ENCODE measurements at regions not wholly inside any gene's neighbourhood (a gene's known extent, or its start where the extent isn't known, plus 50 kb on each side); places are given as distances from the start of the nearest gene placed in this dataset.

DNA sequence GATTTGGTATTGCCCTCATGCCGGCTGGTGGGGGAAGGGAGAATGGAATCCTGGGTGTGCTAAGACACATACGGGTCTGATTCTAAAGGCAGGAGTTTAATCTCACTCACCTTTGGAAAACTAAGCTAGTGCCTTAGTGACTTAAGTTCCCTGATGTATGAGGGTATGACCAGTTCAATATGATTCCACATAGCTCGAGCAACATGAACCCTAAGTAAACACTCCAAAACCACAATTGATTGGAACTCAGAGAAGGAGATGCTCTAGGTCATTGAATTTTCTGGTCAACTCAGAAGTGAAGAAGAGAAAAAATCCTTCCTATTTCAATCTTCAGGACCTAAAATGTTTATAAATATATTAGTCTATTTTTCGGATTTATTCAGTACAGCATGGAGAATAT, 420.1 kb upstream of the INTU start:
- H3K9me3 ChIP-seq (ENCODE audit: control insufficient read depth, insufficient read depth, low read length): no peaks in the 10 kb centered on the region
- no peaks in the 10 kb centered on the region for H4K20me1 ChIP-seq (ENCODE audit: control insufficient read depth, insufficient read depth, low read depth, low read length)
- no peaks in the 10 kb centered on the region for H3K36me3 ChIP-seq (ENCODE audit: control insufficient read depth, low read length)
- H3F3A ChIP-seq (ENCODE audit: control insufficient read depth, insufficient read depth): no peaks in the 10 kb centered on the region
- H3K4me3 ChIP-seq (ENCODE audit: low read length): no peak overlapping the region
- H3K9me2 ChIP-seq (replicated peaks; ENCODE audit: control insufficient read depth, low read length): no peaks in the 10 kb centered on the region
- TF ChIP-seq, protein P1, sequence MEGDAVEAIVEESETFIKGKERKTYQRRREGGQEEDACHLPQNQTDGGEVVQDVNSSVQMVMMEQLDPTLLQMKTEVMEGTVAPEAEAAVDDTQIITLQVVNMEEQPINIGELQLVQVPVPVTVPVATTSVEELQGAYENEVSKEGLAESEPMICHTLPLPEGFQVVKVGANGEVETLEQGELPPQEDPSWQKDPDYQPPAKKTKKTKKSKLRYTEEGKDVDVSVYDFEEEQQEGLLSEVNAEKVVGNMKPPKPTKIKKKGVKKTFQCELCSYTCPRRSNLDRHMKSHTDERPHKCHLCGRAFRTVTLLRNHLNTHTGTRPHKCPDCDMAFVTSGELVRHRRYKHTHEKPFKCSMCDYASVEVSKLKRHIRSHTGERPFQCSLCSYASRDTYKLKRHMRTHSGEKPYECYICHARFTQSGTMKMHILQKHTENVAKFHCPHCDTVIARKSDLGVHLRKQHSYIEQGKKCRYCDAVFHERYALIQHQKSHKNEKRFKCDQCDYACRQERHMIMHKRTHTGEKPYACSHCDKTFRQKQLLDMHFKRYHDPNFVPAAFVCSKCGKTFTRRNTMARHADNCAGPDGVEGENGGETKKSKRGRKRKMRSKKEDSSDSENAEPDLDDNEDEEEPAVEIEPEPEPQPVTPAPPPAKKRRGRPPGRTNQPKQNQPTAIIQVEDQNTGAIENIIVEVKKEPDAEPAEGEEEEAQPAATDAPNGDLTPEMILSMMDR (IDR thresholded peaks at IDR 0.05; ENCODE audit: low read depth, low read length, poor library complexity, severe bottlenecking): no peak
- no peak for TF ChIP-seq EZH2phosphoT487 (IDR thresholded peaks at IDR 0.05; ENCODE audit: borderline replicate concordance, low read length)
- H3K4me1 ChIP-seq (ENCODE audit: control insufficient read depth, low read length): no peaks in the 10 kb centered on the region
- H3K79me2 ChIP-seq (ENCODE audit: control insufficient read depth, low read length): no peaks in the 10 kb centered on the region
- no peaks in the 10 kb centered on the region for H3K27me3 ChIP-seq (ENCODE audit: control insufficient read depth, low read length)
- H3K4me2 ChIP-seq (ENCODE audit: low read length): no peak overlapping the region
- H3K27ac ChIP-seq (ENCODE audit: low read depth, low read length): no peak overlapping the region

DNA sequence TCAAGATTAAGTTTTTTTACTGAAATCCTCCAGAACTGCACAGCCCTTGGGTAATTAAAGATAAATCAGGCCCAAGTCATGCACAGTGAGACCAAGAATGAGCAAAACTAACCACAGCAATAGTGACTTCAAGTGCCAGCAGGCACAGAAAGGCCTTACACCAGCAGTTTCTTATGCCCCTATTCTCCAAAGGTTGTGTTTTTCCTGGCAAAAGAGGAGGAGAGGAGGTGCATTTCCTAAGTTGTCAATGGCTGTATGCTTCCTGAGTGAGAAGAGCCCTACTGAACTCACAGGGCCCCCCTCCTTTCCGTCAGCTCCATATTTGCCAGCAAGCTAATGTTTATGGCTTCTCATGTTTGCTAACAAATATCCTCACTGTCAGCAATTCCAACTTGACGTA, 418.7 kb upstream of the INTU start:
- H3K79me2 ChIP-seq (ENCODE audit: control insufficient read depth, low read length): no peaks in the 10 kb centered on the region

DNA sequence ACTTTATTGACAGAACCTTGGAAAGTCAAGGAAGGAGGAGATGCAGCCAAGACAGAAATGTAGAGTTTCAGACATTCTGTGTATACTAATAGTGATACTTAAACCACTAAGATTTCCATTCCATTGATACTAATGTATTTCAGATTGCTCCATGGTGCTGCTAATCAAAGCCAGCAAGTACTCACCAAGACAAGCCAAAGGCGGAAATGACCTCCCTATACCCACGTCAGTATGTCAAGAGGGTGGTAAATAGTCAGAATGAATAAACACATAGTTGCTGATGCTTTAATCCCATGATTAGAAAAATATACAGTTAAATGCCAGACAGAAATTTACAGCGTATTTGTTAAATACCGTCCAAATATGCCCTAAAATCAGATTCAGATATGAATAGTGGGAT, 417.8 kb upstream of the INTU start:
- H3F3A ChIP-seq (ENCODE audit: control insufficient read depth, insufficient read depth): no peaks in the 10 kb centered on the region
- TF ChIP-seq, protein P1 (IDR thresholded peaks at IDR 0.05; ENCODE audit: low read depth, low read length, poor library complexity, severe bottlenecking): no peak
- TF ChIP-seq EZH2phosphoT487 (IDR thresholded peaks at IDR 0.05; ENCODE audit: borderline replicate concordance, low read length): no peak

More for the DNA sequence above, 418.7 kb upstream of the INTU start:
- no peak overlapping the region for H3K4me2 ChIP-seq (ENCODE audit: low read length)
- TF ChIP-seq EZH2phosphoT487 (IDR thresholded peaks at IDR 0.05; ENCODE audit: borderline replicate concordance, low read length): no peak
- TF ChIP-seq, protein P1 (IDR thresholded peaks at IDR 0.05; ENCODE audit: low read depth, low read length, poor library complexity, severe bottlenecking): no peak
- no peaks in the 10 kb centered on the region for H4K20me1 ChIP-seq (ENCODE audit: control insufficient read depth, insufficient read depth, low read depth, low read length)
- H3K4me1 ChIP-seq (ENCODE audit: control insufficient read depth, low read length): no peaks in the 10 kb centered on the region
- no peaks in the 10 kb centered on the region for H3K27me3 ChIP-seq (ENCODE audit: control insufficient read depth, low read length)
- H3K4me3 ChIP-seq (ENCODE audit: low read length): no peak overlapping the region
- no peaks in the 10 kb centered on the region for H3K36me3 ChIP-seq (ENCODE audit: control insufficient read depth, low read length)
- no peak overlapping the region for H3K27ac ChIP-seq (ENCODE audit: low read depth, low read length)
- no peaks in the 10 kb centered on the region for H3K9me2 ChIP-seq (replicated peaks; ENCODE audit: control insufficient read depth, low read length)
- no peaks in the 10 kb centered on the region for H3F3A ChIP-seq (ENCODE audit: control insufficient read depth, insufficient read depth)
- no peaks in the 10 kb centered on the region for H3K9me3 ChIP-seq (ENCODE audit: control insufficient read depth, insufficient read depth, low read length)

More for the DNA sequence above, 417.8 kb upstream of the INTU start:
- H3K9me2 ChIP-seq (replicated peaks; ENCODE audit: control insufficient read depth, low read length): no peaks in the 10 kb centered on the region
- no peaks in the 10 kb centered on the region for H3K9me3 ChIP-seq (ENCODE audit: control insufficient read depth, insufficient read depth, low read length)
- no peaks in the 10 kb centered on the region for H3K27me3 ChIP-seq (ENCODE audit: control insufficient read depth, low read length)
- no peak overlapping the region for H3K27ac ChIP-seq (ENCODE audit: low read depth, low read length)
- no peaks in the 10 kb centered on the region for H4K20me1 ChIP-seq (ENCODE audit: control insufficient read depth, insufficient read depth, low read depth, low read length)
- H3K4me2 ChIP-seq (ENCODE audit: low read length): no peak overlapping the region
- H3K79me2 ChIP-seq (ENCODE audit: control insufficient read depth, low read length): no peaks in the 10 kb centered on the region
- no peaks in the 10 kb centered on the region for H3K36me3 ChIP-seq (ENCODE audit: control insufficient read depth, low read length)
- H3K4me1 ChIP-seq (ENCODE audit: control insufficient read depth, low read length): no peaks in the 10 kb centered on the region
- H3K4me3 ChIP-seq (ENCODE audit: low read length): no peak overlapping the region
